GM23248 (cell line): ENCODE measurements at regions not wholly inside any gene's neighbourhood (a gene's known extent, or its start where the extent isn't known, plus 50 kb on each side); places are given as distances from the start of the nearest gene placed in this dataset.

Experiments
- EZH2 ChIP-seq: fragments of 200-600 bp; sonication (generic); IDR thresholded peaks from 2 replicates; pipeline ENCODE4 v1.6.1; 2018; ENCODE audit warnings: antibody characterized with exemption, mild to moderate bottlenecking; ENCODE audit not compliant: insufficient read depth, poor library complexity, severe bottlenecking
- EZH2phosphoT487 ChIP-seq: fragments of 200-600 bp; sonication (generic); IDR thresholded peaks from 2 replicates; pipeline ENCODE4 v1.6.1; 2018; ENCODE audit warnings: antibody characterized with exemption, moderate library complexity, mild to moderate bottlenecking, low read depth; ENCODE audit not compliant: insufficient read depth

DNA sequence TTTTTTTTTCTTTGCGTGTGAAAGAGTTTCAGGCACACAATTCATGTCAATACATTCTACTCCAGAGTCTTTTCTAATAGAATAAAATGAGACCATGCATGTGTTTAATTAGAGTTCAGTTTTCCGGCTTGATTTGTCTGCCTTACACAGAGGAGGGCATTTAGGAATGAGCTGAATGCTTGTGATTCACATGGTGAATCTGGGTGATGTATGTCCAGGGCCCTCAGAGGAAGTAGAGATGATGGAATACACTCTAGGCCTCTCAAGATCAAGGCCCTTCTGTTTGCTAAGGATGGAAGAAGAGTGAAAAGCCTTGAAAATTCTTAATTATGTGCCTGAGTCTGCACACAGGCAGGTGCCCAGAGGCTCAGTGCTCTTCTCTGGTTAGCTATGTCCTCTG, 71.0 kb upstream of the CYRIA start:
- TF ChIP-seq EZH2 (no peak), EZH2phosphoT487 (no peak)
